HepG2 (cell line): ENCODE measurements at regions not wholly inside any gene's neighbourhood (a gene's known extent, or its start where the extent isn't known, plus 50 kb on each side); places are given as distances from the start of the nearest gene placed in this dataset.

Experiments
- CREM ChIP-seq, 2 experiments: sonication (generic) in 1 of 2; formaldehyde crosslinking in 1 of 2; IDR thresholded peaks; 2 replicates each; pipeline versions ENCODE4 v1.4.0 to v1.6.1; 2016 to 2020; ENCODE audit warnings: antibody characterized with exemption in 1 of 2, mild to moderate bottlenecking in 1 of 2, missing genetic modification reagents in 1 of 2
- ESRRA ChIP-seq: sonication (generic); formaldehyde crosslinking; IDR thresholded peaks from 2 replicates; pipeline ENCODE4 v1.5.1; 2020; ENCODE audit warnings: mild to moderate bottlenecking, low read depth, missing genetic modification reagents
- FOSL1 ChIP-seq: sonication (generic); formaldehyde crosslinking; IDR thresholded peaks from 2 replicates; pipeline ENCODE4 v1.9.0; 2021; ENCODE audit warnings: missing genetic modification reagents, borderline replicate concordance
- NFATC3 ChIP-seq: sonication (generic); formaldehyde crosslinking; IDR thresholded peaks from 2 replicates; pipeline ENCODE4 v1.5.1; 2020; ENCODE audit warnings: mild to moderate bottlenecking, missing genetic modification reagents
- PHF20 ChIP-seq: sonication (generic); formaldehyde crosslinking; IDR thresholded peaks from 2 replicates; pipeline ENCODE4 v1.5.0; 2020; ENCODE audit warnings: mild to moderate bottlenecking, missing genetic modification reagents
- RBM39 ChIP-seq: fragments of 200-400 bp; formaldehyde crosslinking; IDR thresholded peaks from one replicate; pipeline ENCODE4 v1.6.1; 2018; ENCODE audit warnings: antibody characterized with exemption, mild to moderate bottlenecking, low read depth, low read length; ENCODE audit not compliant: poor library complexity, severe bottlenecking
- TOE1 ChIP-seq: sonication (generic); formaldehyde crosslinking; IDR thresholded peaks from 2 replicates; pipeline ENCODE4 v1.4.0; 2020; ENCODE audit warnings: mild to moderate bottlenecking, missing genetic modification reagents
- ZBTB3 ChIP-seq: sonication (generic); formaldehyde crosslinking; IDR thresholded peaks from 2 replicates; pipeline ENCODE4 v1.4.0; 2020; ENCODE audit warnings: low read depth, mild to moderate bottlenecking, moderate library complexity, missing genetic modification reagents, borderline replicate concordance
- ZFY ChIP-seq: sonication (generic); formaldehyde crosslinking; IDR thresholded peaks from 2 replicates; pipeline ENCODE4 v1.4.0; 2020; ENCODE audit warnings: missing genetic modification reagents
- ZNF33B ChIP-seq: sonication (generic); formaldehyde crosslinking; IDR thresholded peaks from 2 replicates; pipeline ENCODE4 v1.5.1; 2020; ENCODE audit warnings: mild to moderate bottlenecking, missing genetic modification reagents
- ZNF776 ChIP-seq: sonication (generic); formaldehyde crosslinking; IDR thresholded peaks from 2 replicates; pipeline ENCODE4 v1.4.0; 2020; ENCODE audit warnings: mild to moderate bottlenecking, missing genetic modification reagents
- ZNF839 ChIP-seq: sonication (generic); formaldehyde crosslinking; IDR thresholded peaks from 2 replicates; pipeline ENCODE4 v1.4.0; 2020; ENCODE audit warnings: missing genetic modification reagents, mild to moderate bottlenecking, borderline replicate concordance
- TF ChIP-seq, protein P1 (sequence below), 2 experiments: sonication (generic) in 1 of 2; formaldehyde crosslinking in 1 of 2; IDR thresholded peaks; 2 replicates each; pipeline versions ENCODE4 v1.6.1 to v1.9.0; 2014 to 2022; ENCODE audit warnings: antibody characterized with exemption in 1 of 2, borderline replicate concordance in 1 of 2, inconsistent platforms in 1 of 2, low read depth in 1 of 2, missing genetic modification reagents in 1 of 2
- TF ChIP-seq, protein P2 (sequence below): IDR thresholded peaks from 2 replicates; pipeline ENCODE4 v1.6.1; 2016; ENCODE audit warnings: control low read depth
- TF ChIP-seq, protein P3 (sequence below): sonication (generic); formaldehyde crosslinking; IDR thresholded peaks from 2 replicates; pipeline ENCODE4 v1.4.0; 2020; ENCODE audit warnings: mild to moderate bottlenecking, missing genetic modification reagents
- TF ChIP-seq, protein P4 (sequence below): sonication (generic); formaldehyde crosslinking; IDR thresholded peaks from 2 replicates; pipeline ENCODE4 v1.8.0; 2022; ENCODE audit warnings: mild to moderate bottlenecking, missing genetic modification reagents
- TF ChIP-seq, protein P5 (sequence below): sonication (generic); formaldehyde crosslinking; IDR thresholded peaks from 2 replicates; pipeline ENCODE4 v1.4.0; 2020; ENCODE audit warnings: missing genetic modification reagents, mild to moderate bottlenecking, borderline replicate concordance

DNA sequence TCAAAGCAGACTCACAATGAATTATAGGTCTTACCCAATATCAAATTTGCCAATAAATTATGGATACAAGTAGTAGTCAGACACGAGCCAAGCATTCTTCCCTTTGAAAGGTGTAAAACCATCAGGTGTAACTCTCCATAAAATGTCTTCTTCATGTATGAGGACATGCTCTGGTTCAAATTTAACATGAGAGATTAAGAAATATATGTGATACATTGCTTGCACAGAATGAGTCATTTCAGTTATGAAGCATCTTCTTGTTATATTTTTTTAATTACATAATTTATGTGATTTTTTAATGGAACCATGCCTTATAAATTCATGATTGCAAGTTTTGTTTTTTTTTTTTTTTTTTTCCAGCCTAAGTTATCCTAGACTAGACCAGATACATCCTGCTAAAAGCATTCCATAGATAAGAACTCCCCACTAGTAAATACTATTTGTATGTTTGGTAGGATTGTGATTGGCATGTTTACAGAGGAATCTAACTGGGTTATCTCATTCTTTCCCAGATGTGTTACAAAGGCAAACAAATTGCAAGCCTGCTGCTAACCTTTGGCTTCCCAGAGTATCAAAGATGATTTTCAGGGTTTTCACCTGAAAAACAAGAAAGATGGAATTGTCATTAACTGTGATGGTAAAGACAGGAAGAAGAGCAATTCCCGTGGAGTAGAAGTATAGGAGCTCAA is 621.9 kb downstream of the XIRP2 start (continued):
- TF ChIP-seq CREM (IDR thresholded peaks at IDR 0.05), result peak; percentile 87
- no peak for TF ChIP-seq CREM (CRISPR knock-in tag; IDR thresholded peaks at IDR 0.05)
- no peak for TF ChIP-seq ZNF33B (CRISPR knock-in tag)
- TF ChIP-seq RBM39, result no peak
- TF ChIP-seq, protein P1, sequence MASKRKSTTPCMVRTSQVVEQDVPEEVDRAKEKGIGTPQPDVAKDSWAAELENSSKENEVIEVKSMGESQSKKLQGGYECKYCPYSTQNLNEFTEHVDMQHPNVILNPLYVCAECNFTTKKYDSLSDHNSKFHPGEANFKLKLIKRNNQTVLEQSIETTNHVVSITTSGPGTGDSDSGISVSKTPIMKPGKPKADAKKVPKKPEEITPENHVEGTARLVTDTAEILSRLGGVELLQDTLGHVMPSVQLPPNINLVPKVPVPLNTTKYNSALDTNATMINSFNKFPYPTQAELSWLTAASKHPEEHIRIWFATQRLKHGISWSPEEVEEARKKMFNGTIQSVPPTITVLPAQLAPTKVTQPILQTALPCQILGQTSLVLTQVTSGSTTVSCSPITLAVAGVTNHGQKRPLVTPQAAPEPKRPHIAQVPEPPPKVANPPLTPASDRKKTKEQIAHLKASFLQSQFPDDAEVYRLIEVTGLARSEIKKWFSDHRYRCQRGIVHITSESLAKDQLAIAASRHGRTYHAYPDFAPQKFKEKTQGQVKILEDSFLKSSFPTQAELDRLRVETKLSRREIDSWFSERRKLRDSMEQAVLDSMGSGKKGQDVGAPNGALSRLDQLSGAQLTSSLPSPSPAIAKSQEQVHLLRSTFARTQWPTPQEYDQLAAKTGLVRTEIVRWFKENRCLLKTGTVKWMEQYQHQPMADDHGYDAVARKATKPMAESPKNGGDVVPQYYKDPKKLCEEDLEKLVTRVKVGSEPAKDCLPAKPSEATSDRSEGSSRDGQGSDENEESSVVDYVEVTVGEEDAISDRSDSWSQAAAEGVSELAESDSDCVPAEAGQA (IDR thresholded peaks at IDR 0.05; ENCODE audit: low read depth), result no peak
- TF ChIP-seq, protein P1 (CRISPR knock-in tag; IDR thresholded peaks at IDR 0.05; ENCODE audit: borderline replicate concordance), result no peak
- TF ChIP-seq, protein P2, sequence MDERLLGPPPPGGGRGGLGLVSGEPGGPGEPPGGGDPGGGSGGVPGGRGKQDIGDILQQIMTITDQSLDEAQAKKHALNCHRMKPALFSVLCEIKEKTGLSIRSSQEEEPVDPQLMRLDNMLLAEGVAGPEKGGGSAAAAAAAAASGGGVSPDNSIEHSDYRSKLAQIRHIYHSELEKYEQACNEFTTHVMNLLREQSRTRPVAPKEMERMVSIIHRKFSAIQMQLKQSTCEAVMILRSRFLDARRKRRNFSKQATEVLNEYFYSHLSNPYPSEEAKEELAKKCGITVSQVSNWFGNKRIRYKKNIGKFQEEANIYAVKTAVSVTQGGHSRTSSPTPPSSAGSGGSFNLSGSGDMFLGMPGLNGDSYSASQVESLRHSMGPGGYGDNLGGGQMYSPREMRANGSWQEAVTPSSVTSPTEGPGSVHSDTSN (CRISPR knock-in tag), result peak; percentile 80
- no peak for TF ChIP-seq ZNF776 (CRISPR knock-in tag)
- 0 out of 2 replicates have a peak, but pooled peaks have one; percentile 2 for TF ChIP-seq TOE1 (CRISPR knock-in tag)
- TF ChIP-seq, protein P3, sequence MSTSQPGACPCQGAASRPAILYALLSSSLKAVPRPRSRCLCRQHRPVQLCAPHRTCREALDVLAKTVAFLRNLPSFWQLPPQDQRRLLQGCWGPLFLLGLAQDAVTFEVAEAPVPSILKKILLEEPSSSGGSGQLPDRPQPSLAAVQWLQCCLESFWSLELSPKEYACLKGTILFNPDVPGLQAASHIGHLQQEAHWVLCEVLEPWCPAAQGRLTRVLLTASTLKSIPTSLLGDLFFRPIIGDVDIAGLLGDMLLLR (CRISPR knock-in tag), result no peak
- TF ChIP-seq PHF20 (CRISPR knock-in tag), result no peak
- TF ChIP-seq, protein P4, sequence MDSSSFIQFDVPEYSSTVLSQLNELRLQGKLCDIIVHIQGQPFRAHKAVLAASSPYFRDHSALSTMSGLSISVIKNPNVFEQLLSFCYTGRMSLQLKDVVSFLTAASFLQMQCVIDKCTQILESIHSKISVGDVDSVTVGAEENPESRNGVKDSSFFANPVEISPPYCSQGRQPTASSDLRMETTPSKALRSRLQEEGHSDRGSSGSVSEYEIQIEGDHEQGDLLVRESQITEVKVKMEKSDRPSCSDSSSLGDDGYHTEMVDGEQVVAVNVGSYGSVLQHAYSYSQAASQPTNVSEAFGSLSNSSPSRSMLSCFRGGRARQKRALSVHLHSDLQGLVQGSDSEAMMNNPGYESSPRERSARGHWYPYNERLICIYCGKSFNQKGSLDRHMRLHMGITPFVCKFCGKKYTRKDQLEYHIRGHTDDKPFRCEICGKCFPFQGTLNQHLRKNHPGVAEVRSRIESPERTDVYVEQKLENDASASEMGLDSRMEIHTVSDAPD (CRISPR knock-in tag), result no peak; the same call in 1 of the 2 replicates
- no peak for TF ChIP-seq ZBTB3 (CRISPR knock-in tag)
- no peak for TF ChIP-seq NFATC3 (CRISPR knock-in tag)
- TF ChIP-seq, protein P5, sequence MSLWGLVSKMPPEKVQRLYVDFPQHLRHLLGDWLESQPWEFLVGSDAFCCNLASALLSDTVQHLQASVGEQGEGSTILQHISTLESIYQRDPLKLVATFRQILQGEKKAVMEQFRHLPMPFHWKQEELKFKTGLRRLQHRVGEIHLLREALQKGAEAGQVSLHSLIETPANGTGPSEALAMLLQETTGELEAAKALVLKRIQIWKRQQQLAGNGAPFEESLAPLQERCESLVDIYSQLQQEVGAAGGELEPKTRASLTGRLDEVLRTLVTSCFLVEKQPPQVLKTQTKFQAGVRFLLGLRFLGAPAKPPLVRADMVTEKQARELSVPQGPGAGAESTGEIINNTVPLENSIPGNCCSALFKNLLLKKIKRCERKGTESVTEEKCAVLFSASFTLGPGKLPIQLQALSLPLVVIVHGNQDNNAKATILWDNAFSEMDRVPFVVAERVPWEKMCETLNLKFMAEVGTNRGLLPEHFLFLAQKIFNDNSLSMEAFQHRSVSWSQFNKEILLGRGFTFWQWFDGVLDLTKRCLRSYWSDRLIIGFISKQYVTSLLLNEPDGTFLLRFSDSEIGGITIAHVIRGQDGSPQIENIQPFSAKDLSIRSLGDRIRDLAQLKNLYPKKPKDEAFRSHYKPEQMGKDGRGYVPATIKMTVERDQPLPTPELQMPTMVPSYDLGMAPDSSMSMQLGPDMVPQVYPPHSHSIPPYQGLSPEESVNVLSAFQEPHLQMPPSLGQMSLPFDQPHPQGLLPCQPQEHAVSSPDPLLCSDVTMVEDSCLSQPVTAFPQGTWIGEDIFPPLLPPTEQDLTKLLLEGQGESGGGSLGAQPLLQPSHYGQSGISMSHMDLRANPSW (CRISPR knock-in tag), result no peak
- TF ChIP-seq ESRRA (CRISPR knock-in tag), result no peak
- TF ChIP-seq FOSL1 (CRISPR knock-in tag), result no peak
- TF ChIP-seq ZFY (CRISPR knock-in tag), result no peak
- TF ChIP-seq ZNF839 (CRISPR knock-in tag), result no peak
